Activated CD4-positive, alpha-beta T cell treated with anti-CD3 and anti-CD28 coated beads, Interleukin-2, Interleukin-6, amounts not matched to agents 100 ng/mL and 50 ng/mL, durations not matched to agents 16 hours and 8 hours (primary cell): ENCODE measurements at regions not wholly inside any gene's neighbourhood (a gene's known extent, or its start where the extent isn't known, plus 50 kb on each side); places are given as distances from the start of the nearest gene placed in this dataset.
"Not testable (repeated sequence)": the region's sequence is repeated elsewhere in the genome, so short reads cannot be mapped to it uniquely, and the experiment has no call there.

Experiments used
- DNase-seq: peaks from one replicate; pipeline ENCODE4 v3.0.0-alpha.2; 2020

- no peak for DNase-seq
Measured at GRCh38 chr16:29231244-29231643, 175.3 kb downstream of the NPIPB11 start.

DNA sequence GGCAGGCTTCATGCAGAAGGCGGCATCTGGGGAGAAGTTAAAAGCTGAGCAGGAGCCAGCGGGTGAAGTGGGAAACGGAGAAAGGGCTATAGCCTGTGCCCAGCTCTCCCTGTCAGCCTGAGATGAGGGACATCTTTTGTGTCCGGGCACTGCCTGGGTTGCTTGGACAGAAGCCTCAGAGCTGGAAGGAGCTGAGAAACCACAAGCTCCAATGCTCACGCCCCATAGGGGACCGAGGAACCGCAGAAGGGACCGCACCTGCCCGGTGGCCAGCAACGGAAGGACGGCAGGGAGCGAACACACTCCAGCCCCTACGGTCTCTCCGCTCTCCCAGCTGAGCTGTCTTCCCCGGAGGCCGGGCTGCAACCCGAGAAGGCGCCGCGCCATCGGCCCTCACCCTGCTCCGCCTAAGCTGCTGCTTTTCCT lies 175.8 kb downstream of the NPIPB11 start:
- DNase-seq: no peak

GRCh38 chr16:29230006-29230668 lies 176.4 kb downstream of the NPIPB11 start:
- not testable (repeated sequence) for DNase-seq

- not testable (repeated sequence) for DNase-seq
Measured at GRCh38 chr16:29229616-29230005, 176.9 kb downstream of the NPIPB11 start.

GRCh38 chr16:29228664-29229611 lies 177.6 kb downstream of the NPIPB11 start:
- DNase-seq: not testable (repeated sequence)

- peak; percentile 61 for DNase-seq
Measured at GRCh38 chr16:29227751-29228663, 178.5 kb downstream of the NPIPB11 start.

GRCh38 chr16:29226782-29227181 lies 179.7 kb downstream of the NPIPB11 start:
- DNase-seq: no peak

DNA sequence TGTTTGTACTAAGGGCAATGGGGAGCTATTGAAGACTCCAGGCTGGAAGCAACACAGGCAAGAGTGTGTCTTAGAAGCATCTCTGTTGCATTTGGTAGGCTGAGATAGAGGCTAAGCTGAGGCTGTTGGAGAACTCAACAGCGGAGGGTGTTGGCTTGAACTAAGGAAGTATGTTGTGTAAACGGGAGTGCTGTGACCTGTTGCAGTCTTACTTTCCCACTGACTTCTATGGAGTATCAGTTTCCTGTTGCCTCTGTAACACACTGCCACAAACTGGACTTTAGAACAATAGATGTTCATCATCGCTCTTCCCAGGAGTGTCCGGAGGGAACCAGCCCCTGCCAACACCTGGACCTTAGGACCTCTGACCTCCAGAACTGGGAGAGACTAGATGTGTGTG lies 181.8 kb downstream of the NPIPB11 start:
- DNase-seq: not testable (repeated sequence)

DNA sequence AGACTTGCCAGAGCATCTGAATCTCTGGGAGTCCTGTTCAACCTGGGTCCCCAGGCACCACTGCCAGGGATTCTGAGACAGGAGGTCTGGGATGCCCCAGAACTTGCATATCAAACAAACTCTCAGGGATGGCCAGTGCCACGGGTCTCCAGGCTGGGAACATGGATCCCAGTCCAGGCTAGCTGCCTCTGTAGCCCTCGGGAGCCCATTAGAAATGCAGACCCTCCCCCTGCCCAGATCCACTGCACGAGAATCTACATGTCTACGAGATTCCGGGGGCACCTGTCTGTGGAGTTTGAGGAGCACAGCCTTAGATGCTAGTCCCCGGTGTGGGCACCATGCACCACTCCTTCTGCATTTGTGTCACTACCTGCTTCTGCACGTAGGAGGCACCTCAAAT lies 183.9 kb downstream of the NPIPB11 start:
- not testable (repeated sequence) for DNase-seq

GRCh38 chr16:29222008-29222407 lies 184.5 kb downstream of the NPIPB11 start:
- DNase-seq: not testable (repeated sequence)

- DNase-seq: not testable (repeated sequence)
Measured at GRCh38 chr16:29221281-29221955, 185.1 kb downstream of the NPIPB11 start.

DNA sequence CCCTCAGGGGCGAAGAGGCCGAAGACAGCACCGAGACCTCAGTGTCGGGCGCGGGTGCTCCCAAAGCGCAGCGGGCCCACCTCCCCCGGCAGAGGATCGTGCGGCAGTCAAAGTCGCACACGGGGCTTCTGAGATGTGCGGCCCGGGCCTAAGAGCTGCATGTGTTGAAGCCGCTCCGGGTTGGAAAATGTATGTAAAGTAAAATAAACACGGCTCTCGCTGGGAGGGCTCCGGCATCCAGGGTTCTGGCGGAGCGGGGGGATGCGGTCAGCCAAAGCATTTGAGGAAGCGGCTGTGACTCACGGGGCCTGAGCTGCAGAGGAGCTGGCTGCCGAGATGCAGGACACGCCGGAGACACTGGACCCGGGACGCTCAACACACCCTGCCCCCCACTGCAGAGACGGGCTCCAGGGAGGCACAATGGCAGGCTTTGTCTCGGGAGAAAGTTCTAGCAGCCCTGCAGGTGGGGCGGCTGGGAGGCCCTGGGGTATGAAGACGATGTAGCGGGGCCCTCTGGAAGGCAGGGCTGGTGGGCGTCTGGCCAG lies 185.8 kb downstream of the NPIPB11 start:
- DNase-seq: not testable (repeated sequence)

GRCh38 chr16:29219966-29220646 lies 186.4 kb downstream of the NPIPB11 start:
- DNase-seq: not testable (repeated sequence)

DNA sequence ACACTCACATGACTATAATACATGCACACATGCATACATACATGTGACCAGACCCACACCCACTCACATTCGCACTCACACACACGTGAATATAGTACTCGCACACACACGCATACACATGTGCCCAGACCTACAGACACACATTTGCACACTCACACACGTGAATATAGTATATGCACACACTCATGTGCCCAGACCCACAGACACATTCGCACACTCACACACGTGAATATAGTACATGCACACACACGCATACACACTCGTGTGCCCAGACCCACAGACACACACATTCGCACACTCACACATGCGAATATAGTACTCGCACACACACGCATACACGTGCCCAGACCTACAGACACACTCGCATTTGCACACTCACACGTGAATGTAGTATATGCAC lies 186.9 kb downstream of the NPIPB11 start:
- not testable (repeated sequence) for DNase-seq

DNA sequence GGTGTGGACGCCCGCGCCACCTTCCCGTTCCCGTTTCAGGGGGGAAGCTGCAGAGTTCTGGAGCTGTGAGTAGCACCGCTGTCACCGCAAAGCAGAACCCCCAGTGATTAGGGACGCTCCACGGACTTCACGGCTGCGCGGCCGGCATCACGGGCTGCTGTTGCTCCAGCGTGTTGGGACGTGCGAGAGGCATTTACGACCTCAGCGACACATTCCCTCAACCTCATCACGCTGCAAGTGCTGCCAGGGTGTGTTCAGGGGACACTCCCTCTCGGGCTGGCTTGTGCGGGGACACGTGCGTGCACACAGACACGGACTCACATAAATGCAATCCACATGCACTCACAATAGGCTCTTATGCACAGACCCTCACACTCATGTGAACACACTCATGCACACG lies 187.9 kb downstream of the NPIPB11 start:
- DNase-seq: not testable (repeated sequence)

DNA sequence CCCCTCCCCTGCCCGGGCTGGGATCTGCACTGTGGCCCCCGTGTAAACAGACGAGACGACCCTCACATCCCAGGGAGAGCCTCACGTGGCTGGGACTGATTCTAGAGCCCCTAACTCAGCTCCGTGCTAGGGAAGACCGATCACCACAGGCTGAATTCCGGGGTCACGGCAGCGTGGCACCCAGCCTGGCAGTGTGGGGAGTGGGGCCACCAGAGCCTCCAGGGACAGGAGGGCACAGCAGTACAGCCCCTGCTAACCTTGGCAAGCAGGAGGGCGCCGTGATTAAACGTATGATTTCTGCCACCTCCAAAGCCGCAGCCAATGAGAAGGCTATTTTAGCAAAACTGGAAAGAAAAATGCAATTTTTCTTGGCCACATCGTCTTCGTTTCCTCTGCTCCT lies 188.3 kb downstream of the NPIPB11 start:
- not testable (repeated sequence) for DNase-seq

- DNase-seq: not testable (repeated sequence)
Measured at GRCh38 chr16:29217752-29218126, 188.8 kb downstream of the NPIPB11 start.

GRCh38 chr16:29217104-29217751 lies 189.3 kb downstream of the NPIPB11 start:
- not testable (repeated sequence) for DNase-seq

DNA sequence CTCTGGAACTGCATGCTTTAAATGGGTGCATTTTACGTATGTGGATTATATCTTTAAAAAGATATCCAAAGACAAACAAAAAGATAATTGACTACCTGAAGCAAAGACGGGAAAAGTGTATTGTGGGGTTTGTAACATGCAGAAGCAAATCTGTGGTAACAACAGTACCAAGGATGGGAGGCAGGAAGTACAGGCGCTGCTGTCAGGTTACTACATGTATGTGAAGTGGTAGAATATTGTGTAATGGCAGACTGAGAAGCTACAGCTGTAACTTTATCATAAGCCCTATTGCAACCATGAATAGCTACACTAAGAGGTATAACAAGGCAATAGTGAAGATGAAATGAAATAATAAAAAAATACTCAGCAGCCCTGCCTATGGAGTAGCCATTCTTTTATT lies 192.7 kb downstream of the NPIPB11 start:
- not testable (repeated sequence) for DNase-seq

- DNase-seq: not testable (repeated sequence)
Measured at GRCh38 chr16:29213251-29213650, 193.3 kb downstream of the NPIPB11 start.
